LNCaP clone FGC (cell line): ENCODE measurements at regions not wholly inside any gene's neighbourhood (a gene's known extent, or its start where the extent isn't known, plus 50 kb on each side); places are given as distances from the start of the nearest gene placed in this dataset.

Experiments used
- DNase-seq: peaks from one replicate; pipeline ENCODE4 v3.0.0-alpha.2; 2011; ENCODE audit warnings: low read depth
- H3K4me3 ChIP-seq: 2 replicates; pipeline ENCODE4 v1.5.1; 2011; ENCODE audit warnings: mild to moderate bottlenecking, low read depth, low read length, control low read depth
- TF ChIP-seq, protein P1 (sequence below): IDR thresholded peaks from 2 replicates; pipeline ENCODE4 v1.5.1; 2012; ENCODE audit warnings: mild to moderate bottlenecking; ENCODE audit not compliant: control insufficient read depth, insufficient read depth; ENCODE audit errors: extremely low read depth

DNA sequence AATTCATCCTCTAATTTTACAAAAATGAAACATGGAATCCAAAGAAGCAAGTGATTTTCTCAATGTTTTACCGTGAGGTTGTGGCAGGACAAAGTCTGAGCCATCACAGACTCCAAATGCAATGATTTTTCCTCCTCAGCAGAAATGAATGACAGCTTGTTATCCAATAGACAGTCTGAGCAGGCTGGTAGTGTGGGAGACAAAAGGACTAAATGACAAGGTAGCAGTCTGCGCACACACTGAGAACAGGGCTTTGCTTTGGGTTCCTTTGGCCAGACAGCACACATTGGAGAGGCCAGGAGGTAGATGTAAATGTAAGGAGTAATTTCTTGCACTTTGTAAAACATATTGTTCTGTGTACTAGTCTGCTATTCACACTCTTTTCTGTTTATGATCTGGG is 50.3 kb upstream of the RGPD4 start:
- TF ChIP-seq, protein P1, sequence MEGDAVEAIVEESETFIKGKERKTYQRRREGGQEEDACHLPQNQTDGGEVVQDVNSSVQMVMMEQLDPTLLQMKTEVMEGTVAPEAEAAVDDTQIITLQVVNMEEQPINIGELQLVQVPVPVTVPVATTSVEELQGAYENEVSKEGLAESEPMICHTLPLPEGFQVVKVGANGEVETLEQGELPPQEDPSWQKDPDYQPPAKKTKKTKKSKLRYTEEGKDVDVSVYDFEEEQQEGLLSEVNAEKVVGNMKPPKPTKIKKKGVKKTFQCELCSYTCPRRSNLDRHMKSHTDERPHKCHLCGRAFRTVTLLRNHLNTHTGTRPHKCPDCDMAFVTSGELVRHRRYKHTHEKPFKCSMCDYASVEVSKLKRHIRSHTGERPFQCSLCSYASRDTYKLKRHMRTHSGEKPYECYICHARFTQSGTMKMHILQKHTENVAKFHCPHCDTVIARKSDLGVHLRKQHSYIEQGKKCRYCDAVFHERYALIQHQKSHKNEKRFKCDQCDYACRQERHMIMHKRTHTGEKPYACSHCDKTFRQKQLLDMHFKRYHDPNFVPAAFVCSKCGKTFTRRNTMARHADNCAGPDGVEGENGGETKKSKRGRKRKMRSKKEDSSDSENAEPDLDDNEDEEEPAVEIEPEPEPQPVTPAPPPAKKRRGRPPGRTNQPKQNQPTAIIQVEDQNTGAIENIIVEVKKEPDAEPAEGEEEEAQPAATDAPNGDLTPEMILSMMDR, result no peak
- DNase-seq, result no peak
- H3K4me3 ChIP-seq, result no peak overlapping the region
